SHP77 treated with DMSO at 0.1 percent for 48 hours (cell line): ENCODE measurements at regions not wholly inside any gene's neighbourhood (a gene's known extent, or its start where the extent isn't known, plus 50 kb on each side); places are given as distances from the start of the nearest gene placed in this dataset.
A peak's percentile ranks its signal among the peaks of the same experiment; 100 is the strongest.
"Not testable (repeated sequence)": the region's sequence is repeated elsewhere in the genome, so short reads cannot be mapped to it uniquely, and the experiment has no call there.

ENCODE experiments used
- DNase-seq: peaks from one replicate; lab custom pipeline; 2025; lab: John Stamatoyannopoulos, UW

GRCh38 chr2:208800887-208801286, 394.3 kb downstream of the PTH2R start:
- DNase-seq, result not testable (repeated sequence)

- DNase-seq, result no peak
Observed at GRCh38 chr2:208807756-208808155, 401.2 kb downstream of the PTH2R start.

GRCh38 chr2:208811885-208812284, 405.3 kb downstream of the PTH2R start:
- DNase-seq, result not testable (repeated sequence)

GRCh38 chr2:208819190-208819589, 412.6 kb downstream of the PTH2R start:
- no peak for DNase-seq

GRCh38 chr2:208820014-208820688, 413.6 kb downstream of the PTH2R start:
- peak; percentile 6 for DNase-seq

- no peak for DNase-seq
Observed at GRCh38 chr2:208827109-208827508, 420.5 kb downstream of the PTH2R start.

- no peak for DNase-seq
Observed at GRCh38 chr2:208827549-208828221, 421.1 kb downstream of the PTH2R start.

- no peak for DNase-seq
Observed at GRCh38 chr2:208830203-208830602, 423.6 kb downstream of the PTH2R start.

GRCh38 chr2:208847651-208848050, 441.1 kb downstream of the PTH2R start:
- DNase-seq, result no peak

- DNase-seq, result no peak
Observed at GRCh38 chr2:208854717-208855116, 448.1 kb downstream of the PTH2R start.

GRCh38 chr2:208867374-208867773, 460.8 kb downstream of the PTH2R start:
- no peak for DNase-seq

- DNase-seq, result no peak
Observed at GRCh38 chr2:208872591-208872990, 466.0 kb downstream of the PTH2R start.

- no peak for DNase-seq
Observed at GRCh38 chr2:208879666-208880065, 473.1 kb downstream of the PTH2R start.

- no peak for DNase-seq
Observed at GRCh38 chr2:208880171-208880570, 473.6 kb downstream of the PTH2R start.

GRCh38 chr2:208890486-208890885, 483.9 kb downstream of the PTH2R start:
- no peak for DNase-seq

- no peak for DNase-seq
Observed at GRCh38 chr2:208892203-208892602, 485.6 kb downstream of the PTH2R start.

GRCh38 chr2:208906330-208906729, 499.7 kb downstream of the PTH2R start:
- no peak for DNase-seq

- DNase-seq, result no peak
Observed at GRCh38 chr2:208915401-208915800, 508.4 kb upstream of the MAP2 start.

- no peak for DNase-seq
Observed at GRCh38 chr2:208916881-208917280, 507.0 kb upstream of the MAP2 start.

- not testable (repeated sequence) for DNase-seq
Observed at GRCh38 chr2:208921358-208921757, 502.5 kb upstream of the MAP2 start.

- no peak for DNase-seq
Observed at GRCh38 chr2:208927867-208928266, 496.0 kb upstream of the MAP2 start.

- no peak for DNase-seq
Observed at GRCh38 chr2:208929139-208929864, 494.5 kb upstream of the MAP2 start.

GRCh38 chr2:208929894-208930427, 493.9 kb upstream of the MAP2 start:
- DNase-seq, result no peak
